ENCODE measurements at regions not wholly inside any gene's neighbourhood (a gene's known extent, or its start where the extent isn't known, plus 50 kb on each side); places are given as distances from the start of the nearest gene placed in this dataset.

DNA sequence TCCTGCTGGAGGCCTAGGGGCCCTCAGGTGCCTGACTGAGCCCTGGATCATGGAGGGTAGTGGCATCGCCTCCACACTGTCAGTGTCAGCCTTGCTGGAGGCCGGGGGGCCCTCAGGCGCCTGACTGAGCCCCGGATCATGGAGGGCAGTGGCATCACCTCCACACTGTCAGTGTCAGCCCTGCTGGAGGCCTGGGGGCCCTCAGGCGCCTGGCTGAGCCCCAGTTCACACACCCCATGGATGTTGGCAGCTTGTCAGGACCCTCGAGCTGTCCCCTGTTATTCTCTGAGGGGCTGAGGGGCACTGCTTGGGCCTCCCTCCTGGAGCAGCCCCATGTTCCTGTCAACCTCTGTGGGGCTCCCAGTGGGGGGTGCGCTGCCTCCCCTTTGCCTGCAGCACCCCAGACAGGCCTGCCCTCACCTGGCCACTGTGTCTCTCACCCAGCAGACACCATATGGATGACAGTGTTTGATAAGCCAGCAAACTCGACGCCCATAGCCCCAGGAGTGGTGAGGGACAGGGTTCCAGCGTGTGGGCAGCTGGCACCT lies 197.6 kb downstream of the LIPI start (continued):
- TF ChIP-seq CHD4 (IDR thresholded peaks at IDR 0.05; ENCODE audit: insufficient read depth, insufficient replicate concordance, low read depth, low read length, poor library complexity, severe bottlenecking) (no peak), STAT5A (IDR thresholded peaks at IDR 0.05; ENCODE audit: borderline replicate concordance, low read length) (no peak), ZNF23 (CRISPR knock-in tag; IDR thresholded peaks at IDR 0.05) (no peak), ZBTB1 (CRISPR knock-in tag; IDR thresholded peaks at IDR 0.05; ENCODE audit: borderline replicate concordance, low read depth) (no peak)

DNA sequence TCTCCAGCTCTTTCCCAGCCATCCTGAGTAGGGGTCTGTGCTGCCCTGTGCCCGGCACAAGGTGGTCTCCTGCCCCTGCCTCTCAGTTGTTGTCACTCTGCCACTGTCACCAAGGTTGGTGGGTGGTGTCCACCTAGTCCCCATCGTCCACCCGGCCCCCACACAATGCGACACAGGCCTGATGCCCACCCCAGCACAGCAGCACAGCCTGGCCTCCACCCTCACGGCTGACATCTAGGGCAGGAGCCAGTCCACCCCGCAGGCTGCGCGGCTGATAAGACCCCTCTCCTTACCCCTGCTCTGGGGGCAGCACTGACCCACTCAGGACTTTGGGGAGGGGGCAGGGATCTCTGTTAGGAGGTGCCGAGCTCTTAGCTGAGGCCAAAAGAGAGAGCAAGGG lies 198.3 kb downstream of the LIPI start:
- intact Hi-C loops (cut with micrococcal nuclease) (no loop called here), in situ Hi-C loops (cut with MboI) (no loop called here)
- POLR2A ChIA-PET, result no interaction called here
- TF ChIP-seq CHD7 (IDR thresholded peaks at IDR 0.05; ENCODE audit: low read depth, low read length), result no peak
- no peak for TF ChIP-seq HNRNPH1 (optimal IDR thresholded peaks at IDR 0.05; ENCODE audit: low read depth, low read length)
- no peak for TF ChIP-seq ZBTB7A (IDR thresholded peaks at IDR 0.05; ENCODE audit: borderline replicate concordance, control insufficient read depth, low read depth, low read length)

More for the DNA sequence above, 198.3 kb downstream of the LIPI start:
- CTCF ChIA-PET (ENCODE audit: low intra/inter-chr PET ratio), result no interaction called here
- H3K9me3 ChIP-seq (replicated peaks; ENCODE audit: control insufficient read depth, insufficient read depth, low read depth, low read length), result no peaks in the 10 kb centered on the region
- H4K20me1 ChIP-seq (replicated peaks; ENCODE audit: control insufficient read depth, insufficient read depth, low read length), result no peaks in the 10 kb centered on the region
- no peak overlapping the region for H2AFZ ChIP-seq (ENCODE audit: low read depth, low read length)
- H3K4me3 ChIP-seq, result no peak overlapping the region
- no peak for FAIRE-seq
- H3K9me1 ChIP-seq (ENCODE audit: control insufficient read depth, insufficient read depth, low read length), result no peaks in the 10 kb centered on the region
- peaks cover 0 to 12% of the 10 kb centered on the region in 2 experiments; a peak in 2 of 5 replicates for H3K4me1 ChIP-seq (replicated peaks in 1 of 2; ENCODE audit: control insufficient read depth in 2 of 2, insufficient read depth in 2 of 2, low read length in 2 of 2)
- peaks cover 0 to under 1% of the 10 kb centered on the region in 2 experiments; a peak in 1 of 5 replicates for H3K27me3 ChIP-seq (ENCODE audit: control insufficient read depth in 2 of 2, insufficient read depth in 2 of 2, low read length in 2 of 2)
- WGBS (ENCODE audit: insufficient coverage, low coverage, missing lambda C conversion rate), result 36% methylated on average over 6 of the region's 9 CpGs
- no peak overlapping the region for H3K27ac ChIP-seq (ENCODE audit: extremely low read depth, low read depth, low read length)
- no TSS peak for BruUV-seq (replicated peaks)
- DNase-seq (ENCODE audit: extremely low read depth in 1 of 4, low spot score in 3 of 4), result no peak
- no peak overlapping the region for H3K4me2 ChIP-seq (ENCODE audit: insufficient read depth, low read length)
- no peak for ATAC-seq
- no peak overlapping the region for H3K9ac ChIP-seq (ENCODE audit: insufficient read depth in 1 of 2, low read depth in 2 of 2, low read length in 2 of 2)
- no peaks in the 10 kb centered on the region for H3K79me2 ChIP-seq (ENCODE audit: control insufficient read depth, insufficient read depth, low read length)
- no peaks in the 10 kb centered on the region for H3K36me3 ChIP-seq (ENCODE audit: control insufficient read depth, insufficient read depth, low read length)
